CD4-positive, alpha-beta T cell (primary cell): ENCODE measurements at regions not wholly inside any gene's neighbourhood (a gene's known extent, or its start where the extent isn't known, plus 50 kb on each side); places are given as distances from the start of the nearest gene placed in this dataset.

ENCODE experiments used
- ATAC-seq: fragments of 200-7000 bp; cut with Tn5 transposase; one replicate; pipeline ENCODE4 v1.10.0; 2022; ENCODE audit warnings: mild to moderate bottlenecking; ENCODE audit not compliant: poor library complexity
- CTCF ChIA-PET: fragments of 350-600 bp; sonication (Branson Sonifier 250); formaldehyde crosslinking; loops from one replicate; lab custom pipeline; 2021; ENCODE audit warnings: antibody characterized with exemption, inconsistent platforms; lab: Charles Lee
- POLR2A ChIA-PET: fragments of 350-600 bp; sonication (Branson Sonifier 250); formaldehyde crosslinking; loops from one replicate; lab custom pipeline; 2021; ENCODE audit warnings: antibody characterized with exemption, inconsistent platforms; lab: Charles Lee
- DNase-seq, 14 experiments: peaks; one replicate each; pipeline ENCODE4 v3.0.0-alpha.2; 2013 to 2020; ENCODE audit warnings: mixed read lengths in 2 of 14
- H3K27ac ChIP-seq, 2 donors: one replicate each; pipeline versions ENCODE4 v1.5.1 to v1.7.0; 2013; ENCODE audit warnings: low read length in 2 of 2, low read depth in 1 of 2, mild to moderate bottlenecking in 1 of 2
- H3K27me3 ChIP-seq, 2 experiments: 1 replicate in 1 of 2; 2 replicates in 1 of 2; pipeline versions ENCODE4 v1.6.1 to v1.7.0; 2013; ENCODE audit warnings: low read length in 2 of 2, control low read depth in 1 of 2, mild to moderate bottlenecking in 1 of 2, moderate library complexity in 1 of 2; ENCODE audit not compliant: insufficient read depth in 2 of 2, control insufficient read depth in 1 of 2
- H3K36me3 ChIP-seq: one replicate; pipeline ENCODE4 v1.6.1; 2013; ENCODE audit warnings: low read length, control low read depth; ENCODE audit not compliant: insufficient read depth
- H3K4me1 ChIP-seq: one replicate; pipeline ENCODE4 v1.6.1; 2013; ENCODE audit warnings: low read length, control low read depth; ENCODE audit not compliant: insufficient read depth
- H3K4me3 ChIP-seq: one replicate; pipeline ENCODE4 v1.5.1; 2013; ENCODE audit warnings: mild to moderate bottlenecking, low read length, moderate library complexity
- H3K9me3 ChIP-seq, 2 experiments: 1 replicate in 1 of 2; 2 replicates in 1 of 2; pipeline versions ENCODE4 v1.6.1 to v1.7.0; 2013; ENCODE audit warnings: low read length in 2 of 2, mild to moderate bottlenecking in 2 of 2, control low read depth in 1 of 2, moderate library complexity in 1 of 2; ENCODE audit not compliant: control insufficient read depth in 1 of 2, insufficient read depth in 1 of 2
- H3K27ac Mint-ChIP-seq: one replicate; pipeline ENCODE4 v1.8.0; 2020; ENCODE audit warnings: mixed read lengths
- H3K27me3 Mint-ChIP-seq: one replicate; pipeline ENCODE4 v1.8.0; 2021; ENCODE audit warnings: mixed read lengths
- H3K36me3 Mint-ChIP-seq: one replicate; pipeline ENCODE4 v1.8.0; 2021; ENCODE audit warnings: low read depth, mixed read lengths
- H3K4me1 Mint-ChIP-seq: one replicate; pipeline ENCODE4 v1.8.0; 2021; ENCODE audit warnings: low read depth, mixed read lengths
- H3K4me3 Mint-ChIP-seq: one replicate; pipeline ENCODE4 v1.8.0; 2020; ENCODE audit warnings: mild to moderate bottlenecking, mixed read lengths
- H3K9me3 Mint-ChIP-seq: one replicate; pipeline ENCODE4 v1.8.0; 2020; ENCODE audit warnings: mixed read lengths
- CTCF ChIP-seq: fragments of 200-600 bp; IDR thresholded peaks from one replicate; pipeline ENCODE4 v1.8.0; 2022; ENCODE audit warnings: antibody characterized with exemption, mild to moderate bottlenecking
- intact Hi-C, 2 experiments: fragments of 100-400 bp; cut with DNase I in 1 of 2; cut with micrococcal nuclease in 1 of 2; formaldehyde crosslinking; loops; one replicate each; pipeline versions ENCODE4 v1.15.1 to v1.9.0; 2023 to 2025; cut with DNase I, micrococcal nuclease

- Mint-ChIP-seq H3K27ac (no peak overlapping the region), H3K27me3 (no peaks in the 10 kb centered on the region), H3K36me3 (no peaks in the 10 kb centered on the region), H3K4me1 (no peaks in the 10 kb centered on the region), H3K9me3 (no peaks in the 10 kb centered on the region), H3K4me3 (no peak overlapping the region)
- Histone ChIP-seq H3K27me3 (no peaks in the 10 kb centered on the region), H3K4me3 (no peak overlapping the region), H3K36me3 (no peaks in the 10 kb centered on the region), H3K4me1 (no peaks in the 10 kb centered on the region), H3K9me3 (peaks cover 0 to 4% of the 10 kb centered on the region in 2 experiments), H3K27ac (no peak overlapping the region)
- ChIA-PET POLR2A (no interaction called here), CTCF (no interaction called here)
- ATAC-seq, result no peak
- DNase-seq, result no peak
- intact Hi-C loops, result no loop called here
- TF ChIP-seq CTCF, result no peak
These were observed 272.6 kb upstream of the HAND2 start for GRCh38 chr4:173802662-173803022.

GRCh38 chr4:173801876-173802661 is 272.0 kb upstream of the HAND2 start:
- peaks cover 0 to 4% of the 10 kb centered on the region in 2 experiments for H3K9me3 ChIP-seq
- no peak for DNase-seq
- ChIA-PET CTCF (no interaction called here), POLR2A (no interaction called here)
- no peaks in the 10 kb centered on the region for H3K4me1 Mint-ChIP-seq
- H3K9me3 Mint-ChIP-seq, result no peaks in the 10 kb centered on the region
- intact Hi-C loops, result no loop called here
- H3K27me3 Mint-ChIP-seq, result no peaks in the 10 kb centered on the region
- H3K36me3 ChIP-seq, result no peaks in the 10 kb centered on the region
- TF ChIP-seq CTCF, result no peak
- H3K27me3 ChIP-seq, result no peaks in the 10 kb centered on the region
- H3K27ac ChIP-seq, result no peak overlapping the region
- no peak for ATAC-seq
- no peaks in the 10 kb centered on the region for H3K36me3 Mint-ChIP-seq
- no peak overlapping the region for H3K27ac Mint-ChIP-seq
- H3K4me3 Mint-ChIP-seq, result no peak overlapping the region
- H3K4me1 ChIP-seq, result no peaks in the 10 kb centered on the region
- no peak overlapping the region for H3K4me3 ChIP-seq

- Mint-ChIP-seq H3K4me1 (no peaks in the 10 kb centered on the region), H3K27ac (no peak overlapping the region), H3K9me3 (no peaks in the 10 kb centered on the region), H3K27me3 (no peaks in the 10 kb centered on the region), H3K36me3 (no peaks in the 10 kb centered on the region), H3K4me3 (no peak overlapping the region)
- TF ChIP-seq CTCF, result no peak
- H3K36me3 ChIP-seq, result no peaks in the 10 kb centered on the region
- DNase-seq, result no peak
- H3K9me3 ChIP-seq, result peaks cover 0 to 4% of the 10 kb centered on the region in 2 experiments
- ChIA-PET POLR2A (no interaction called here), CTCF (no interaction called here)
- H3K27me3 ChIP-seq, result no peaks in the 10 kb centered on the region
- H3K4me1 ChIP-seq, result no peaks in the 10 kb centered on the region
- H3K4me3 ChIP-seq, result no peak overlapping the region
- intact Hi-C loops, result no loop called here
- H3K27ac ChIP-seq, result no peak overlapping the region
- ATAC-seq, result no peak
These were observed 271.3 kb upstream of the HAND2 start for GRCh38 chr4:173801361-173801760.
